Common myeloid progenitor, CD34-positive (primary cell): ENCODE measurements at regions not wholly inside any gene's neighbourhood (a gene's known extent, or its start where the extent isn't known, plus 50 kb on each side); places are given as distances from the start of the nearest gene placed in this dataset.

Experiments used
- CTCF ChIA-PET: fragments of 350-600 bp; sonication (Branson Sonifier 250); formaldehyde crosslinking; loops from one replicate; lab custom pipeline; 2021; ENCODE audit warnings: antibody characterized with exemption; lab: Charles Lee
- POLR2A ChIA-PET: fragments of 350-600 bp; sonication (Branson Sonifier 250); formaldehyde crosslinking; loops from one replicate; lab custom pipeline; 2021; ENCODE audit warnings: antibody characterized with exemption; lab: Charles Lee
- DNase-seq, 3 donors: peaks; one replicate each; pipeline versions ENCODE4 v3.0.0 to v3.0.0-alpha.2; 2013
- H3K27ac ChIP-seq, 2 experiments: 1 replicate in 1 of 2; 2 replicates in 1 of 2; pipeline ENCODE4 v1.7.0; 2013; ENCODE audit warnings: inconsistent platforms in 2 of 2, low read length in 2 of 2, mild to moderate bottlenecking in 2 of 2, low read depth in 1 of 2, moderate library complexity in 1 of 2; ENCODE audit not compliant: severe bottlenecking in 2 of 2, insufficient read depth in 1 of 2, poor library complexity in 1 of 2
- H3K27me3 ChIP-seq, 5 experiments: replicated peaks in 2 of 5; 1 replicate in 3 of 5; 2 replicates in 2 of 5; pipeline versions ENCODE4 v1.6.1 to v1.7.0; 2013; ENCODE audit warnings: low read length in 4 of 5, mild to moderate bottlenecking in 2 of 5, moderate library complexity in 2 of 5, inconsistent platforms in 1 of 5; ENCODE audit not compliant: insufficient read depth in 5 of 5, control insufficient read depth in 4 of 5
- H3K36me3 ChIP-seq, 4 experiments: 1 replicate in 2 of 4; 2 replicates in 2 of 4; pipeline versions ENCODE4 v1.6.1 to v1.7.0; 2013; ENCODE audit warnings: low read length in 3 of 4, control low read depth in 1 of 4, mild to moderate bottlenecking in 1 of 4; ENCODE audit not compliant: control insufficient read depth in 4 of 4, insufficient read depth in 4 of 4
- H3K4me1 ChIP-seq, 4 experiments: 1 replicate in 3 of 4; 2 replicates in 1 of 4; pipeline versions ENCODE4 v1.6.1 to v1.7.1; 2013; ENCODE audit warnings: low read length in 3 of 4, mild to moderate bottlenecking in 3 of 4, control low read depth in 1 of 4, inconsistent platforms in 1 of 4, moderate library complexity in 1 of 4; ENCODE audit not compliant: control insufficient read depth in 4 of 4, insufficient read depth in 4 of 4; ENCODE audit errors: control extremely low read depth in 1 of 4
- H3K4me3 ChIP-seq, 7 experiments: 1 replicate in 4 of 7; 2 replicates in 3 of 7; pipeline versions ENCODE4 v1.5.1 to v1.7.0; 2013; ENCODE audit warnings: mild to moderate bottlenecking in 7 of 7, low read length in 6 of 7, moderate library complexity in 6 of 7, inconsistent platforms in 2 of 7, low read depth in 2 of 7, control low read depth in 1 of 7; ENCODE audit not compliant: insufficient read depth in 4 of 7, control insufficient read depth in 1 of 7; ENCODE audit errors: extremely low read depth in 1 of 7
- H3K9me3 ChIP-seq, 5 experiments: 1 replicate in 4 of 5; 2 replicates in 1 of 5; pipeline versions ENCODE4 v1.6.1 to v1.7.1; 2013; ENCODE audit warnings: low read length in 4 of 5, mild to moderate bottlenecking in 2 of 5, inconsistent platforms in 1 of 5, low read depth in 1 of 5, moderate library complexity in 1 of 5; ENCODE audit not compliant: control insufficient read depth in 4 of 5, insufficient read depth in 2 of 5; ENCODE audit errors: control extremely low read depth in 1 of 5
- WGBS: methylation state at CpG from one replicate; pipeline ENCODE4 v1.1.5; 2013; ENCODE audit not compliant: insufficient coverage; 5-methylcytosine and 5-hydroxymethylcytosine counted together

- no peaks in the 10 kb centered on the region for H3K27me3 ChIP-seq
- H3K4me1 ChIP-seq = no peaks in the 10 kb centered on the region
- H3K36me3 ChIP-seq = no peaks in the 10 kb centered on the region
- H3K27ac ChIP-seq = no peak overlapping the region
- no peak for DNase-seq
- H3K4me3 ChIP-seq = no peak overlapping the region
- H3K9me3 ChIP-seq = peaks cover 0 to 18% (median 4%) of the 10 kb centered on the region in 5 experiments
- ChIA-PET CTCF (no interaction called here), POLR2A (no interaction called here)
Observed at GRCh38 chr2:187274146-187274545, 173.9 kb downstream of the CALCRL start.

GRCh38 chr2:187272255-187272654 is 175.8 kb downstream of the CALCRL start:
- H3K9me3 ChIP-seq = peaks cover 0 to 6% (median 0%) of the 10 kb centered on the region in 5 experiments
- no peaks in the 10 kb centered on the region for H3K27me3 ChIP-seq
- H3K36me3 ChIP-seq = no peaks in the 10 kb centered on the region
- ChIA-PET POLR2A (no interaction called here), CTCF (interaction anchor here (0.9 kb wide), 1 partner anchor 176 kb away, joined by 3 read pairs; no protein-coding TSS in a partner anchor)
- DNase-seq = no peak
- no peaks in the 10 kb centered on the region for H3K4me1 ChIP-seq
- H3K27ac ChIP-seq = no peak overlapping the region
- no peak overlapping the region for H3K4me3 ChIP-seq

- Histone ChIP-seq H3K4me1 (no peaks in the 10 kb centered on the region), H3K9me3 (peaks cover 0 to 6% (median 0%) of the 10 kb centered on the region in 5 experiments), H3K27ac (no peak overlapping the region), H3K36me3 (no peaks in the 10 kb centered on the region), H3K4me3 (no peak overlapping the region), H3K27me3 (no peaks in the 10 kb centered on the region)
- CTCF ChIA-PET = interaction anchor here (0.9 kb wide), 1 partner anchor 177 kb away, joined by 3 read pairs; no protein-coding TSS in a partner anchor
- POLR2A ChIA-PET = no interaction called here
- DNase-seq = no peak
Observed at GRCh38 chr2:187271825-187272224, 176.2 kb downstream of the CALCRL start.

GRCh38 chr2:187266645-187267044 is 181.4 kb downstream of the CALCRL start:
- Histone ChIP-seq H3K4me1 (peaks cover 0 to 21% (median 5%) of the 10 kb centered on the region in 4 experiments), H3K9me3 (peaks cover 0 to 2% (median 0%) of the 10 kb centered on the region in 5 experiments), H3K27ac (no peak overlapping the region), H3K4me3 (no peak overlapping the region), H3K27me3 (no peaks in the 10 kb centered on the region), H3K36me3 (no peaks in the 10 kb centered on the region)
- DNase-seq = no peak
- ChIA-PET POLR2A (no interaction called here), CTCF (interaction anchor here (0.6 kb wide), 1 partner anchor 54 kb away, joined by 3 read pairs; no protein-coding TSS in a partner anchor)
- WGBS = 69% methylated on average over 4 of the region's 4 CpGs

- H3K4me3 ChIP-seq = no peak overlapping the region
- DNase-seq = no peak
- peaks cover 0 to 21% (median 5%) of the 10 kb centered on the region in 4 experiments for H3K4me1 ChIP-seq
- 100% methylated on average over 2 of the region's 2 CpGs for WGBS
- CTCF ChIA-PET = interaction anchor here (0.6 kb wide), 1 partner anchor 55 kb away, joined by 3 read pairs; no protein-coding TSS in a partner anchor
- H3K27me3 ChIP-seq = no peaks in the 10 kb centered on the region
- H3K36me3 ChIP-seq = no peaks in the 10 kb centered on the region
- H3K9me3 ChIP-seq = no peaks in the 10 kb centered on the region
- POLR2A ChIA-PET = no interaction called here
- no peak overlapping the region for H3K27ac ChIP-seq
Observed at GRCh38 chr2:187266147-187266546, 181.9 kb downstream of the CALCRL start.

GRCh38 chr2:187264612-187265011 is 183.4 kb downstream of the CALCRL start:
- H3K27me3 ChIP-seq = no peaks in the 10 kb centered on the region
- H3K36me3 ChIP-seq = no peaks in the 10 kb centered on the region
- peaks cover 0 to 21% (median 5%) of the 10 kb centered on the region in 4 experiments for H3K4me1 ChIP-seq
- peak overlapping the region in 3 of 7 experiments; percentile 12 to 52 (median 52) for H3K4me3 ChIP-seq
- peak; percentile 69 to 85 (median 75) for DNase-seq
- ChIA-PET CTCF (no interaction called here), POLR2A (no interaction called here)
- no peaks in the 10 kb centered on the region for H3K9me3 ChIP-seq
- WGBS = no CpG with 5 or more reads among the region's 1 CpG
- peak overlapping the region; percentile 58 to 83 for H3K27ac ChIP-seq

- POLR2A ChIA-PET = no interaction called here
- Histone ChIP-seq H3K4me3 (peak overlapping the region in 4 of 7 experiments; percentile 12 to 52 (median 32)), H3K4me1 (peaks cover 0 to 21% (median 5%) of the 10 kb centered on the region in 4 experiments), H3K27ac (peak overlapping the region; percentile 58 to 83), H3K27me3 (no peaks in the 10 kb centered on the region), H3K36me3 (no peaks in the 10 kb centered on the region), H3K9me3 (no peaks in the 10 kb centered on the region)
- CTCF ChIA-PET = interaction anchor here (0.6 kb wide), 1 partner anchor 21 kb away, joined by 3 read pairs; no protein-coding TSS in a partner anchor
- peak in 2 of 3 donors; percentile 8 to 11 for DNase-seq
- WGBS = 38% methylated on average over 7 of the region's 9 CpGs
Observed at GRCh38 chr2:187263675-187264560, 184.1 kb downstream of the CALCRL start.
